ENCODE measurements at regions not wholly inside any gene's neighbourhood (a gene's known extent, or its start where the extent isn't known, plus 50 kb on each side); places are given as distances from the start of the nearest gene placed in this dataset.

DNA sequence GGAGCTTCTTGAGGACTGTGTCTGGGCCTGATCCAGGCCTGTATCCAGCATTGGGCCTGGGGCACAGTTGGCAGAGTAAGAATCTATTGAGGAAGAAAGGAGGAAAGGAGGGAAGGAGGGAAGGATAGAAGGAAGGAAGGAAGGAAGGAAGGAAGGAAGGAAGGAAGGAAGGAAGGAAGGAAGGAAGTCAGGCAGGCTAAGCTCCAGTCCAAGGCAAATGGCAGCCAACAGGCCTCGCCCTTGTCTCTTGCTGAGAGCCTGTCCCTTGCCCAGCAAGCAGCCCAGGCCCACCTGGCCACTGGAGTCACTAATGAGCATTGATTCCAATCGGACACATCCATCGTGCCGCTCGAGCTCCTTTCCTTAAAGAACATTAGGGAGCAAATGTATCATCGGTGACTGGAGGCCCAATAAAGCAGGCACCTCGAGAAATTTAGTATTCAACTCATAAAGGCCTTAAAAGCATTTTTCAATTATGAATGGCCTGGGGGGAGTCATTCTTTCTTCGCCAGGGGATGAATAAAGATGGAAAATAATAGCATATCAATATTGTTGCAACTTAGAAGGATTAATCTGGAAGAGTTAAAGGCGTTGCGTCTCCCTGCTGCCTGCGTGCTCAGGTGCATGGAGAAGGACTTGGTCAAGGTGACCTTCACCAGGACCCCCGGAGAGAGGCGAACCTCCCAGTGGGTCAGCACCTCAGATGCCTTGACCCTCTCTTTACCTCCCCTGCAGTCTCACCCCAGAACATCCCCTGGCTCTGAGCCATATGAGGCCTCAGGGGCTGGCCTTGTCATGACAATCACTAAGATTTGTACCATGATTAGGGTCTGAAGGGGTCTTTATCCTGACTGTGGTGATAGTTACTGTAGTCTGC is 144.5 kb upstream of the RUNX3 start:
- Histone ChIP-seq H3K9me3 (ENCODE audit: low read length) (peaks cover 4% of the 10 kb centered on the region), H3F3A (ENCODE audit: insufficient read depth, low read length, poor library complexity, severe bottlenecking) (no peaks in the 10 kb centered on the region), H3K9ac (ENCODE audit: low read length) (no peak overlapping the region), H3K9me2 (ENCODE audit: insufficient read depth, low read length) (no peaks in the 10 kb centered on the region), H3K27me3 (ENCODE audit: insufficient read depth, low read depth, low read length) (no peaks in the 10 kb centered on the region), H3K27ac (ENCODE audit: low read length) (no peak overlapping the region), H3K4me2 (ENCODE audit: low read length) (no peak overlapping the region), H3K4me3 (ENCODE audit: low read length) (no peak overlapping the region), H3K79me2 (replicated peaks; ENCODE audit: insufficient read depth, low read length) (no peaks in the 10 kb centered on the region), H3K36me3 (ENCODE audit: insufficient read depth, low read length) (no peaks in the 10 kb centered on the region), H2AFZ (ENCODE audit: low read depth, low read length) (no peak overlapping the region), H4K20me1 (ENCODE audit: insufficient read depth) (no peaks in the 10 kb centered on the region)
- TF ChIP-seq, protein P1, sequence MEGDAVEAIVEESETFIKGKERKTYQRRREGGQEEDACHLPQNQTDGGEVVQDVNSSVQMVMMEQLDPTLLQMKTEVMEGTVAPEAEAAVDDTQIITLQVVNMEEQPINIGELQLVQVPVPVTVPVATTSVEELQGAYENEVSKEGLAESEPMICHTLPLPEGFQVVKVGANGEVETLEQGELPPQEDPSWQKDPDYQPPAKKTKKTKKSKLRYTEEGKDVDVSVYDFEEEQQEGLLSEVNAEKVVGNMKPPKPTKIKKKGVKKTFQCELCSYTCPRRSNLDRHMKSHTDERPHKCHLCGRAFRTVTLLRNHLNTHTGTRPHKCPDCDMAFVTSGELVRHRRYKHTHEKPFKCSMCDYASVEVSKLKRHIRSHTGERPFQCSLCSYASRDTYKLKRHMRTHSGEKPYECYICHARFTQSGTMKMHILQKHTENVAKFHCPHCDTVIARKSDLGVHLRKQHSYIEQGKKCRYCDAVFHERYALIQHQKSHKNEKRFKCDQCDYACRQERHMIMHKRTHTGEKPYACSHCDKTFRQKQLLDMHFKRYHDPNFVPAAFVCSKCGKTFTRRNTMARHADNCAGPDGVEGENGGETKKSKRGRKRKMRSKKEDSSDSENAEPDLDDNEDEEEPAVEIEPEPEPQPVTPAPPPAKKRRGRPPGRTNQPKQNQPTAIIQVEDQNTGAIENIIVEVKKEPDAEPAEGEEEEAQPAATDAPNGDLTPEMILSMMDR (IDR thresholded peaks at IDR 0.05; ENCODE audit: poor library complexity, severe bottlenecking), result no peak
- TF ChIP-seq POLR2AphosphoS5 (IDR thresholded peaks at IDR 0.05) (no peak), RAD21 (conservative IDR thresholded peaks at IDR 0.05) (no peak), SMC3 (conservative IDR thresholded peaks at IDR 0.05; ENCODE audit: poor library complexity) (no peak), REST (IDR thresholded peaks at IDR 0.05; ENCODE audit: borderline replicate concordance) (no peak), EZH2 (IDR thresholded peaks at IDR 0.05; ENCODE audit: borderline replicate concordance, insufficient read depth, low read length, poor library complexity, severe bottlenecking) (no peak), MXI1 (conservative IDR thresholded peaks at IDR 0.05; ENCODE audit: poor library complexity, severe bottlenecking) (no peak)

DNA sequence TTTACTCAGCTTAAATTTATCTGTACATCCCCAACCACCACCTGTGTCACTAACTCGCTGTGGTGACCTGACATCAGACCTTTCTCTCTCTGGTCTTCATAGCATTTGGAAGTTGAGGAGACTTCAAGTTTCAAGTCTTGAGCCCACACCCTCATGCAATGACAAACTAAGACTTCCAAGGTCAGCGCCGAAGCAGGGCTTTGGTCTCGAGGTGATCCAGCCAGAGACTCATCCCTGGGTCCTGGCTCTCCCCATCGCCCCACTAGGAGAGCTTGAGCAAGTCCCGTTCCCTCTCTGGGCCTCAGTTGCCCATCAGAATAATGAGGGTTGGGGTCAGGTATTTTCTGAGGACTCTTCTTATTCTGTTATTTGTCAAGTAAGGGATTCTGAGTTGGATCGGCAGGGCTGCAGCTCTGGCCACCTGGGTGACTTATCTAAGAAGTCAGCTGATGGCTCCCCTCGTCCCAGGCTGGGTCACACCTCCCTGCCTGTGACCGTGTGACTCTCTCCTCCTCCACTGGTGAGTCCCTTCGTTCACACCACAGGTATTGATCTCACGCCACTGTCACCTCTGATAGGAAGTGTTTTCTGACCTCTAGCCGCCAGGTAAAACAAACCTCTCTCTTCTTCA is 143.7 kb upstream of the RUNX3 start:
- H3K27ac ChIP-seq (ENCODE audit: low read length), result no peak overlapping the region
- H3K9me3 ChIP-seq (ENCODE audit: low read length), result peaks cover 4% of the 10 kb centered on the region
- H3K36me3 ChIP-seq (ENCODE audit: insufficient read depth, low read length), result no peaks in the 10 kb centered on the region
- no peaks in the 10 kb centered on the region for H4K20me1 ChIP-seq (ENCODE audit: insufficient read depth)
- no peak for TF ChIP-seq RAD21 (conservative IDR thresholded peaks at IDR 0.05)
- TF ChIP-seq TAF1 (IDR thresholded peaks at IDR 0.05; ENCODE audit: low read depth), result no peak
- no peak for TF ChIP-seq EZH2 (IDR thresholded peaks at IDR 0.05; ENCODE audit: borderline replicate concordance, insufficient read depth, low read length, poor library complexity, severe bottlenecking)
- no peak for TF ChIP-seq REST (IDR thresholded peaks at IDR 0.05; ENCODE audit: borderline replicate concordance)
- TF ChIP-seq, protein P1 (IDR thresholded peaks at IDR 0.05; ENCODE audit: poor library complexity, severe bottlenecking), result no peak
- TF ChIP-seq EP300 (conservative IDR thresholded peaks at IDR 0.05; ENCODE audit: poor library complexity, severe bottlenecking), result no peak
- TF ChIP-seq SMC3 (conservative IDR thresholded peaks at IDR 0.05; ENCODE audit: poor library complexity), result no peak
- TF ChIP-seq MXI1 (conservative IDR thresholded peaks at IDR 0.05; ENCODE audit: poor library complexity, severe bottlenecking), result no peak
- TF ChIP-seq POLR2AphosphoS5 (IDR thresholded peaks at IDR 0.05), result no peak
- no peaks in the 10 kb centered on the region for H3F3A ChIP-seq (ENCODE audit: insufficient read depth, low read length, poor library complexity, severe bottlenecking)
- H3K4me3 ChIP-seq (ENCODE audit: low read length), result no peak overlapping the region
- H3K4me2 ChIP-seq (ENCODE audit: low read length), result no peak overlapping the region
- H3K9ac ChIP-seq (ENCODE audit: low read length), result no peak overlapping the region
- H3K9me2 ChIP-seq (ENCODE audit: insufficient read depth, low read length), result no peaks in the 10 kb centered on the region
- H3K27me3 ChIP-seq (ENCODE audit: insufficient read depth, low read depth, low read length), result no peaks in the 10 kb centered on the region
- no peak overlapping the region for H2AFZ ChIP-seq (ENCODE audit: low read depth, low read length)
- H3K79me2 ChIP-seq (replicated peaks; ENCODE audit: insufficient read depth, low read length), result no peaks in the 10 kb centered on the region
